Activated CD8-positive, alpha-beta T cell treated with anti-CD3 and anti-CD28 coated beads, Interleukin-2, amount 10 ng/mL, durations not matched to agents 7 days and 5 days (primary cell): ENCODE measurements at regions not wholly inside any gene's neighbourhood (a gene's known extent, or its start where the extent isn't known, plus 50 kb on each side); places are given as distances from the start of the nearest gene placed in this dataset.

Experiments used
- ATAC-seq: fragments of 150-1000 bp; cut with Tn5 transposase; one replicate; pipeline ENCODE4 v1.10.0; 2021; ENCODE audit warnings: moderate library complexity
- CTCF ChIA-PET: fragments of 350-600 bp; sonication (Branson Sonifier 250); formaldehyde crosslinking; loops from one replicate; lab custom pipeline; 2021; ENCODE audit warnings: antibody characterized with exemption; lab: Charles Lee
- POLR2A ChIA-PET: fragments of 350-600 bp; sonication (Branson Sonifier 250); formaldehyde crosslinking; loops from one replicate; lab custom pipeline; 2021; ENCODE audit warnings: antibody characterized with exemption; lab: Charles Lee
- DNase-seq: peaks from one replicate; pipeline ENCODE4 v3.0.0-alpha.2; 2020
- H3K27ac Mint-ChIP-seq: one replicate; pipeline ENCODE4 v1.8.0; 2021; ENCODE audit warnings: mild to moderate bottlenecking, mixed read lengths
- H3K27me3 Mint-ChIP-seq: one replicate; pipeline ENCODE4 v1.8.0; 2021; ENCODE audit warnings: low read depth, mixed read lengths
- H3K36me3 Mint-ChIP-seq: one replicate; pipeline ENCODE4 v1.8.0; 2021; ENCODE audit warnings: low read depth, mixed read lengths
- H3K4me1 Mint-ChIP-seq: one replicate; pipeline ENCODE4 v1.8.0; 2021; ENCODE audit warnings: low read depth, mixed read lengths
- H3K4me3 Mint-ChIP-seq: one replicate; pipeline ENCODE4 v1.8.0; 2021; ENCODE audit warnings: mild to moderate bottlenecking, mixed read lengths
- H3K9me3 Mint-ChIP-seq: one replicate; pipeline ENCODE4 v1.8.0; 2022; ENCODE audit warnings: mixed read lengths; ENCODE audit not compliant: insufficient read depth

GRCh38 chr16:50859628-50860360 is 117.9 kb downstream of the CYLD start:
- DNase-seq (peak; percentile 9), ATAC-seq (no peak)
- Mint-ChIP-seq H3K4me1 (no peaks in the 10 kb centered on the region), H3K27ac (no peak overlapping the region), H3K36me3 (no peaks in the 10 kb centered on the region), H3K4me3 (no peak overlapping the region), H3K27me3 (no peaks in the 10 kb centered on the region), H3K9me3 (no peaks in the 10 kb centered on the region)
- ChIA-PET POLR2A (no interaction called here), CTCF (no interaction called here)

DNA sequence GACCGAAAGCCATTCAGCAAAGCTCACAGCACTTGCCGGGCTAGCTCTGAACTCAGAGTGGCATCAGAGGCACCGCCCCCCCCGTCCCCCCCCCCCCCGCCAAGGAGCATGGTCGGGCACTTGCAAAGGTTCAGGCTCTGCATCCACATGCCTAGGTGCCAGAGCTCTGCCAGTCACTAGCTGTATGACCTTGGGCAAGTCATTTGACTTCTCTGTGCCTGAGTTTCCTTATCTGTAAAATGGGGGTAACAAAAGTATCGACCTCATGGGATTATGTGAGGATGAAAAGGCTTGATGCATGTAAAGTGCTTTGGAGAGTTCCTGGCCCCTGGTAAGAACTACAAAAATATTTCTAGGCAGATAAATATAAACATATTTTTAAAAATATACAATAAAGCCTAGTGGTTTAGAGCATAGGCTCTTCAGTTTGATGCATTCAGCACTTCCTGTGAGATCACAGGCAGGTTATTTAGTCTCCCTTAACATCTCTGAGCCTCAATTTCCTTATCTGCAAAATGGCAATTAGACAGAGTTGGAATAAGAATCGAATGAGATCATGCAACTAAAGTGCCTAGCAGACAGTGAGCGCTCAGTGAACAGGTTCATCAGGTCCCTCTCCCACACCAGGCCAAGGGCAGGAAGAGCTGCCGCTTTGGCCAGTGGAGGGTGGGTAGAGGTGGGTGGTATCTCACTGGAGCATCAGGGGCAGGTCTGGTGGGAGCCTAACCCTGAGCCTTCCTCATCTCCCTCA is 117.2 kb downstream of the CYLD start:
- DNase-seq (peak; percentile 5), ATAC-seq (no peak)
- Mint-ChIP-seq H3K27ac (no peak overlapping the region), H3K4me1 (no peaks in the 10 kb centered on the region), H3K36me3 (no peaks in the 10 kb centered on the region), H3K9me3 (no peaks in the 10 kb centered on the region), H3K27me3 (peaks cover 2% of the 10 kb centered on the region), H3K4me3 (no peak overlapping the region)
- CTCF ChIA-PET = no interaction called here
- POLR2A ChIA-PET = no interaction called here

DNA sequence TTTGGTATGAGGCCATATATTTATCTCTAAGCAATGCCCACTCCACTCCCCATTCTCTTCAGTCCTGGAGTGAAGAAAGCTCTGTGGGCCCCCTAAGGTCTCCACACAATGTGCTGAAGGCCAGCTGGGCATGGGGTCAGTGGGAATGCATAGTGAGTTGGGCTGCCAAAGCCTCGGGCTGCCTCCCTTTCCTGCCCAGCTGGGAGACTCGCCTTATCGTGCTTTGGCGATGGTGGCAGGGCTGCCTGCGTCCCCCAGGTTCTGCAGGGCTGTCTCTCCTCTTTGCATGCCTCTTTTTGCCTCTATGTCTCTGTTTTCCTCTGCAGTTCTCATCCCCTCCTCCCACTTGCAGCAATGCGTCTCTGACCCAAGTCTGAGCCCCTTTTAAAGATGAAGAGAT is 116.5 kb downstream of the CYLD start:
- ChIA-PET POLR2A (no interaction called here), CTCF (no interaction called here)
- no peak for ATAC-seq
- H3K27me3 Mint-ChIP-seq = peaks cover 2% of the 10 kb centered on the region
- no peaks in the 10 kb centered on the region for H3K4me1 Mint-ChIP-seq
- no peak overlapping the region for H3K27ac Mint-ChIP-seq
- H3K36me3 Mint-ChIP-seq = no peaks in the 10 kb centered on the region
- no peak overlapping the region for H3K4me3 Mint-ChIP-seq
- DNase-seq = peak; percentile 12
- H3K9me3 Mint-ChIP-seq = no peaks in the 10 kb centered on the region

DNA sequence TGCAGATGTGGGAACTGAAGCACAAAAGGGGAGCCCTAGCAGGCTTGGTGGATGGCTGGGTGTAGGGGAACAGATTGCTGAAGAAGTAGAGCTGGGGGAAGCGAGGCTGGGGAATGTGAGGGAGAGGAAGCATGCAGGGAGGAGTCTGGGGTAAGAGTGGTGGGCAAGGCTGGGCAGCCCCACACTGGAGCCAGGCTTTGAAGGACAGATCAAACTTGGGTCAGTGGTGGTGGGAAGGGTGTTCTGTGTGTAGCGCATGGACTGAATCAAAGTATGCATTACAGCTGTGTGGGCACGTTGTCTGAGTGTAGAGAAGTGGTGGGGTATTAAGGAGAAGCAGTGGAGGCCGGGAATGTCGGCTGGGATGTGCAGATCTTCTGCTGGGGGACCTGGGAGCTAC is 116.0 kb downstream of the CYLD start:
- Mint-ChIP-seq H3K9me3 (no peaks in the 10 kb centered on the region), H3K36me3 (no peaks in the 10 kb centered on the region), H3K27me3 (peaks cover 3% of the 10 kb centered on the region), H3K4me1 (no peaks in the 10 kb centered on the region), H3K27ac (no peak overlapping the region), H3K4me3 (no peak overlapping the region)
- ChIA-PET CTCF (no interaction called here), POLR2A (no interaction called here)
- ATAC-seq (no peak), DNase-seq (peak; percentile 9)

DNA sequence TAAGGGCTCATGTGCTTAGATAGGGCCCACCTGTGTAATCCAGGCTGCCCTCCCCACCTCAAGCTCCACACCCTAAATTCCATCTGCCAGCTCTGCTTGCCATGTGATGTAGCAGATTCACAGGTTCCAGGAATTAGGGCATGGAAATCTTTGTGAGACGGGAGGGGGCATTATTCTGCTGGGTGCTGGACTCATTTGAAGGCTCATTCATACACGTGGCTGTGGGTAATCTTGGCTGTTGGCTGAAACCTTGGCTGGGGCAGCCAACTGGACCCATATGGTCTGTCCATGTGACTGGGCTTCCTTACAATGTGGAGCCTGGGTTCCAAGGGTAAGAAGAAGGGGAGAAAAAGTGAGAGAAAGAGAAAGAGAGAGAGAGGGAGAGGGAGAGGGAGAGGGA is 115.1 kb downstream of the CYLD start:
- H3K9me3 Mint-ChIP-seq = no peaks in the 10 kb centered on the region
- DNase-seq (no peak), ATAC-seq (no peak)
- no peak overlapping the region for H3K27ac Mint-ChIP-seq
- CTCF ChIA-PET = interaction anchor here (1.4 to 1.5 kb wide), 2 partner anchors 9 to 51 kb away, joined by 3 read pairs; no protein-coding TSS in a partner anchor
- H3K4me1 Mint-ChIP-seq = no peaks in the 10 kb centered on the region
- no peaks in the 10 kb centered on the region for H3K36me3 Mint-ChIP-seq
- H3K4me3 Mint-ChIP-seq = no peak overlapping the region
- peaks cover 5% of the 10 kb centered on the region for H3K27me3 Mint-ChIP-seq
- POLR2A ChIA-PET = no interaction called here

DNA sequence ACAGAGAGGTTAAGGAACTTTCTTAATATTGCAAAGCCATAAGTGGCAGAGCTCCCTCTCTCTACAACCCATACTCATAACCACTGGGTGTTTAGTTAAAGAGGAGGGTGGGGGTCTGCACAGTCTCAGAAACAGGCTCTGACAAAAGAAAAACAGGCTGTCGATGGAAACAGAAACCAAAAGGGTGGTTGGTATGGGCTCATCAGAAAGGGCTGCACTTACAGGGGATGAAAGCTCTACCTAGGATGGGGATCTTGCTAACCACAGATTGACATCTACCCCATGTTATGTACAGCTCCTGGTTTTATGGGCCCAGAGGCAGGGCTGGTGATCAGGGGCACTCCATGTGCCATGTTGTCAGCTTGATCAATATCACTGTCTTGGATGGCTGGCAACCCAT is 111.4 kb downstream of the CYLD start:
- CTCF ChIA-PET = no interaction called here
- Mint-ChIP-seq H3K4me3 (no peak overlapping the region), H3K36me3 (no peaks in the 10 kb centered on the region), H3K9me3 (no peaks in the 10 kb centered on the region), H3K27ac (no peak overlapping the region), H3K4me1 (no peaks in the 10 kb centered on the region), H3K27me3 (peaks cover 12% of the 10 kb centered on the region)
- ATAC-seq (no peak), DNase-seq (no peak)
- POLR2A ChIA-PET = no interaction called here
